ENCODE measurements at regions not wholly inside any gene's neighbourhood (a gene's known extent, or its start where the extent isn't known, plus 50 kb on each side); places are given as distances from the start of the nearest gene placed in this dataset.

GRCh38 chr2:133855526-133855925 lies 287.3 kb upstream of the NCKAP5 start:
- intact Hi-C loops (cut with DNase I): no loop called here
- peak; percentile 66 for DNase-seq (ENCODE audit: extremely low spot score)
- Histone ChIP-seq H3K4me3 (no peak overlapping the region), H3K27me3 (no peaks in the 10 kb centered on the region), H3K36me3 (no peaks in the 10 kb centered on the region), H3K9me3 (no peaks in the 10 kb centered on the region), H3K27ac (replicated peaks in 1 of 4) (no peak overlapping the region), H3K4me1 (no peaks in the 10 kb centered on the region)
- TF ChIP-seq CTCF (IDR thresholded peaks at IDR 0.05): no peak
- TF ChIP-seq POLR2A (IDR thresholded peaks at IDR 0.05; ENCODE audit: low read depth): no peak
- TF ChIP-seq POLR2AphosphoS5 (IDR thresholded peaks at IDR 0.05): no peak
- no peak for TF ChIP-seq EP300 (IDR thresholded peaks at IDR 0.05)
- 70% methylated on average over 4 of the region's 4 CpGs for whole genome bisulfite sequencing

- intact Hi-C loops (cut with DNase I): no loop called here
- H3K27ac ChIP-seq (replicated peaks in 1 of 4): no peak overlapping the region
- no peak overlapping the region for H3K4me3 ChIP-seq
- H3K27me3 ChIP-seq: no peaks in the 10 kb centered on the region
- H3K9me3 ChIP-seq: no peaks in the 10 kb centered on the region
- no peak for DNase-seq (ENCODE audit: extremely low spot score)
- no peaks in the 10 kb centered on the region for H3K4me1 ChIP-seq
- H3K36me3 ChIP-seq: no peaks in the 10 kb centered on the region
- TF ChIP-seq POLR2AphosphoS5 (IDR thresholded peaks at IDR 0.05) (no peak), POLR2A (IDR thresholded peaks at IDR 0.05; ENCODE audit: low read depth) (no peak), EP300 (IDR thresholded peaks at IDR 0.05) (no peak), CTCF (IDR thresholded peaks at IDR 0.05) (no peak)
These were observed 288.4 kb upstream of the NCKAP5 start for GRCh38 chr2:133856678-133857077.

GRCh38 chr2:133859578-133859977 lies 291.3 kb upstream of the NCKAP5 start:
- WGBS: 65% methylated on average over 6 of the region's 6 CpGs
- no peak for TF ChIP-seq POLR2AphosphoS5 (IDR thresholded peaks at IDR 0.05)
- no peak for TF ChIP-seq CTCF (IDR thresholded peaks at IDR 0.05)
- TF ChIP-seq EP300 (IDR thresholded peaks at IDR 0.05): no peak
- no peak for TF ChIP-seq POLR2A (IDR thresholded peaks at IDR 0.05; ENCODE audit: low read depth)
- H3K27me3 ChIP-seq: peaks cover 0 to 8% (median 0%) of the 10 kb centered on the region in 4 donors
- no peaks in the 10 kb centered on the region for H3K9me3 ChIP-seq
- peak; percentile 89 for DNase-seq (ENCODE audit: extremely low spot score)
- no peak overlapping the region for H3K4me3 ChIP-seq
- H3K27ac ChIP-seq (replicated peaks in 1 of 4): no peak overlapping the region
- no peaks in the 10 kb centered on the region for H3K4me1 ChIP-seq
- intact Hi-C loops (cut with DNase I): no loop called here
- no peaks in the 10 kb centered on the region for H3K36me3 ChIP-seq

- Histone ChIP-seq H3K27ac (replicated peaks in 1 of 4) (no peak overlapping the region), H3K27me3 (peaks cover 0 to 8% (median 0%) of the 10 kb centered on the region in 4 donors), H3K36me3 (no peaks in the 10 kb centered on the region), H3K9me3 (no peaks in the 10 kb centered on the region), H3K4me3 (no peak overlapping the region), H3K4me1 (no peaks in the 10 kb centered on the region)
- TF ChIP-seq CTCF (IDR thresholded peaks at IDR 0.05) (no peak), POLR2AphosphoS5 (IDR thresholded peaks at IDR 0.05) (no peak), POLR2A (IDR thresholded peaks at IDR 0.05; ENCODE audit: low read depth) (no peak), EP300 (IDR thresholded peaks at IDR 0.05) (no peak)
- intact Hi-C loops (cut with DNase I): no loop called here
- peak; percentile 81 for DNase-seq (ENCODE audit: extremely low spot score)
- WGBS: 52% methylated on average over 3 of the region's 4 CpGs
These were observed 294.2 kb upstream of the NCKAP5 start for GRCh38 chr2:133862400-133862977.

Data from esophagus muscularis mucosa (tissue), 4 donors.